ENCODE measurements at regions not wholly inside any gene's neighbourhood (a gene's known extent, or its start where the extent isn't known, plus 50 kb on each side); places are given as distances from the start of the nearest gene placed in this dataset.
A peak's percentile ranks its signal among the peaks of the same experiment; 100 is the strongest.
"Not testable (repeated sequence)": the region's sequence is repeated elsewhere in the genome, so short reads cannot be mapped to it uniquely, and the experiment has no call there.

DNA sequence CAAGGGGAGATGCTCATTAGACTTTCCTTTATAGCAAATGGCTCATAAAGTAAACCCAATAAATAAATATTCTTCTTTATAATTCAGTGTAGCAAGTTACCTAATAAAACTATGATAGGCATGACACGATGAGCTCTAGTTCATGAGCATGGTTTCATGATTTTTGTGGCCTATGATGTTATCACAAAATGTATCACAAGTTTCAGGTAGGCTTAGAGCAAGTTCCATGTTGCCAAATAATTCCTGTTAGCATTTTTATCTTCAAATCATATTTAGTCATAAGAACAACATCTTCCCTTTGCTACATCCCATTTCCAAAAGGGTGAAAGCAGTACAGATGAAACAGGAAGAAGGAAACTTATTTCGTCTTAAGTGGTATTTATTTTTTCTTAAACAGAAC is 200.2 kb downstream of the ENC1 start:
- TF ChIP-seq CTCF (IDR thresholded peaks at IDR 0.05; ENCODE audit: low read depth, low read length): no peak
- no peak for DNase-seq (ENCODE audit: low read depth in 2 of 2)

DNA sequence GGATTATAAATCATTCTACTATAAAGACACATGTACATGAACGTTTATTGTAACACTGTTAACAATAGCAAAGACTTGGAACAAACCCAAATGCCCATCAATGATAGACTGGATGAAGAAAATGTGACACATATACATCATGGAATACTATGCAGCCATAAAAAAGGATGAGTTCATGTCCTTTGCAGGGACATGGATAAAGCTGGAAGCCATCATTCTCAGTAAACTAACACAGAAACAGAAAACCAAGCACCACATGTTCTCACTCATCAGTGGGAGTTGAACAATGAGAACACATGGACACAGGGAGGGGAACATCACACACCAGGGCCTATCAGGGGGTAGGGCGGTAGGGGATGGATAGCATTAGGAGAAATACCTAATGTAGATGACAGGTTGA is 202.7 kb downstream of the ENC1 start:
- not testable (repeated sequence) for H3K4me3 ChIP-seq (replicated peaks in 1 of 2; ENCODE audit: low read depth in 2 of 2, low read length in 2 of 2); DNase-seq (ENCODE audit: low read depth in 2 of 2)

More for the DNA sequence above, 200.2 kb downstream of the ENC1 start:
- H3K4me3 ChIP-seq (replicated peaks in 1 of 2; ENCODE audit: low read depth in 2 of 2, low read length in 2 of 2): no peak overlapping the region

- TF ChIP-seq CTCF (IDR thresholded peaks at IDR 0.05; ENCODE audit: low read depth, low read length): no peak
- peak in 1 of 2 donors; percentile 15 for DNase-seq (ENCODE audit: low read depth in 2 of 2)
- peak overlapping the region; percentile 4 to 18 for H3K4me3 ChIP-seq (replicated peaks in 1 of 2; ENCODE audit: low read depth in 2 of 2, low read length in 2 of 2)
Measured at GRCh38 chr5:74433896-74434829, 206.4 kb downstream of the ENC1 start.

GRCh38 chr5:74433255-74433895 is 207.2 kb downstream of the ENC1 start:
- TF ChIP-seq CTCF (IDR thresholded peaks at IDR 0.05; ENCODE audit: low read depth, low read length): no peak
- H3K4me3 ChIP-seq (replicated peaks in 1 of 2; ENCODE audit: low read depth in 2 of 2, low read length in 2 of 2): no peak overlapping the region
- DNase-seq (ENCODE audit: low read depth in 2 of 2): peak; percentile 64 to 74

DNA sequence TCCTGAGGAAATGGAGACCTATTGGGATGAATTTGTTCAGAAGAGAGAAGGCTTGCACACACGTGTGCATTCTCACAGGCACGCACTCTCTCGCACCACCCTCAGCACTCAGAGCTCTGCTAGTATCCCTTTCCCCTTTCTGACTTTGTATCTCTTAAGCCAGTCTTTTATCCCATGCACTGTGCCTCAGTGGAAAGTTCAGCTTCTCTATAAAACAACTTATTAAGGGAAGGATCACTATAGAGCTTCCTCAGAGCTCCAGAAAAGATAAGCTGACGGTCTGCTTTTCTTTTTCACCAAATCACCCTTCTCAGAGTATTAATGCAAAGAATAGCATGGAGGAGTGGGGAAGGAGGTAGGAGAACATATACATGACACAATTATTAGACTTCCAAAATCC is 207.8 kb downstream of the ENC1 start:
- no peak overlapping the region for H3K4me3 ChIP-seq (replicated peaks in 1 of 2; ENCODE audit: low read depth in 2 of 2, low read length in 2 of 2)
- no peak for TF ChIP-seq CTCF (IDR thresholded peaks at IDR 0.05; ENCODE audit: low read depth, low read length)
- DNase-seq (ENCODE audit: low read depth in 2 of 2): no peak

DNA sequence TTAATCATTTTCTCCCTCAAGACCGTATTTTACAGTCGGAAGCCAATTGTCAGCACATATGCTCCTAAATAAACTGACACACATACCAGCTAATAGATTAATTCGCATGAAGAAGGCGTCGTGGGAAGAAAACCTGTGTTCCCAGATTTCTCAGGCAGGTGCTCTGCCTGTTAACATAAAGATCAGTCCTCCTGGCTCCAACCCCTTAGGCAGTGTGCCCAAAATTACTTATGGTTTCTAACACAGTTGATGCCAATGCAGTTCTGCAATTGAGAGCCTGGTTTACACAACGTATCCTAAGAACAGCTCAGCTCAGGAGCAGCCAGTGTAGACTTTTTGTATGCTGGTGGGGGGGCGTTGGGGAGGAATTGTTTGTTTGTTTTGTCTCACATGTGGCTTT is 208.3 kb downstream of the ENC1 start:
- TF ChIP-seq CTCF (IDR thresholded peaks at IDR 0.05; ENCODE audit: low read depth, low read length): no peak
- DNase-seq (ENCODE audit: low read depth in 2 of 2): no peak
- H3K4me3 ChIP-seq (replicated peaks in 1 of 2; ENCODE audit: low read depth in 2 of 2, low read length in 2 of 2): no peak overlapping the region

DNA sequence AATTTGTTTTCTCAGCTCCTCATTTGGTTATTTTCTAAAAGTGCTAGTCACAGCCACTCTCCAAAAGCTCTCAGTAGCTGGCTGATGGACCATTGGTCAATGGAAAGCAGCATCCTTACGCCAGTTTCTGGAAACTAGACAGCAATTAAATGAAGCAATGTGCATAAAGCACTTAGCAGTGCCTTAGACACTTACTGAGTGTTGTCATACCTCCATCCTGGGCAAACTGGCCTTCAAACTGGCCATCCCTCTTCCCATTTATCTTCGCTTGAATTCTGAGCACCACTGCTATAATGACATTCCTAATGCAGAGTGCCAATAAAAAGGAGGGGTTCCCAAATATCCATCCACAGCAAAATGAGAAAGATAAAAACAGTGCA is 209.2 kb downstream of the ENC1 start:
- no peak for TF ChIP-seq CTCF (IDR thresholded peaks at IDR 0.05; ENCODE audit: low read depth, low read length)
- no peak for DNase-seq (ENCODE audit: low read depth in 2 of 2)
- H3K4me3 ChIP-seq (replicated peaks in 1 of 2; ENCODE audit: low read depth in 2 of 2, low read length in 2 of 2): no peak overlapping the region

Measured in cardiac fibroblast (primary cell).